ENCODE measurements at regions not wholly inside any gene's neighbourhood (a gene's known extent, or its start where the extent isn't known, plus 50 kb on each side); places are given as distances from the start of the nearest gene placed in this dataset.
A peak's percentile ranks its signal among the peaks of the same experiment; 100 is the strongest.

DNA sequence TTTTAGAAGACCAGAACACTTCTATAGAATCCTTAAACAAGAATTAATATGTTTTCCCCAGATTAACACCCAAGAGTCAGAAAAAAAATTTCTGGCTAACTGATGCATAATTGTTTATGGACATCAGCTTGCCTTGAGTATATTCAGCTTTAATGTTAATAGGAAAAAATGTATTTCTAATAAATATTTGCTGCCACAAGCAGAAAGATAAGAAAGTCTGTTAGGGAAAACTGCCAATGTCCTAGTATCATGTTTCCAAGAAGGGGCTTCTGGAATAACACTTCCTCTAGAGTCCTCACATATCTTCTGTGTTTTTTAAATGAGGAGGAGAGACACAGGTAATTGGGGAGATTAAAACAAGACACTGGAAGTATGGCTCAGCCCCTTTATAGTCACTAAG is 202.1 kb upstream of the TET2 start:
- H3K4me3 Mint-ChIP-seq = no peak overlapping the region
- ATAC-seq (replicated peaks) = no peak

DNA sequence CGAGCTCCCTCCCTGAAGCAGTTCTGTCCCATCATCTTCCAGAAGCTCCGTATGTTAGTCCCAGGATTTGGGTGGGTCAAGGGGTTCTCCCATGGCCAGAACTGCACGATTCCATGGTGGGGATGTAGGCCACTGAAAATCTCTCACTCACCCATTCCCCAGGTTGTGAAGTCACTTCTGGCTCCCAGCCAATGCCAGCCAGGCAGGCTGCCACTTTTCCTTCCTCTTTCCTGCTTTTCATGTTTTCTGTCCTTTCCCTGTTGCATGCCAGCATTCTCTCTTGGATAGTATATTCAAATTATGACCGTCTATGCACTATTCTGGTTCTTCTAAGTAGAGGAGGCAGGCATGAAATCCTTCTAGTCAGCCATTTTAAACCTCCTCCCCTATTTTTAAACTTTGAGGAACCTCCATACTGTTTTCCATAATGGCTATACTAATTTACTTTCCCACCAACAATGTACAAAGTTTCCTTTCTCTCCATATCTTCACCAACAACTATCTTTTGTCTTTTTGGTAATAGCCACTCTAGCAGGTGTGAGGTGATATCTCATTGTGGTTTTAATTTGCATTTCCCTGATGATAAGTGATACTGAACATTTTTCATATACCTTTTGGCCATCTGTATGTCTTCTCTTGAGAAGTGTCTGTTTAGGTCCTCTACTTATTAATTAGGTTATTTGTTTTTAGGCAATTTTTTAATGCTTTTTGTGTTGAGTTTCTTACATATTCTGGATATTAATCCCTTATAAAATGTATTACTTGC is 182.1 kb upstream of the TET2 start:
- no peaks in the 10 kb centered on the region for H3K36me3 Mint-ChIP-seq

More for the DNA sequence above, 202.1 kb upstream of the TET2 start:
- DNase-seq = no peak
- Mint-ChIP-seq H3K36me3 (no peaks in the 10 kb centered on the region), H3K27ac (no peak overlapping the region), H3K4me1 (peaks cover 1 to 4% of the 10 kb centered on the region in 2 donors), H3K9me3 (no peaks in the 10 kb centered on the region), H3K27me3 (no peaks in the 10 kb centered on the region)

DNA sequence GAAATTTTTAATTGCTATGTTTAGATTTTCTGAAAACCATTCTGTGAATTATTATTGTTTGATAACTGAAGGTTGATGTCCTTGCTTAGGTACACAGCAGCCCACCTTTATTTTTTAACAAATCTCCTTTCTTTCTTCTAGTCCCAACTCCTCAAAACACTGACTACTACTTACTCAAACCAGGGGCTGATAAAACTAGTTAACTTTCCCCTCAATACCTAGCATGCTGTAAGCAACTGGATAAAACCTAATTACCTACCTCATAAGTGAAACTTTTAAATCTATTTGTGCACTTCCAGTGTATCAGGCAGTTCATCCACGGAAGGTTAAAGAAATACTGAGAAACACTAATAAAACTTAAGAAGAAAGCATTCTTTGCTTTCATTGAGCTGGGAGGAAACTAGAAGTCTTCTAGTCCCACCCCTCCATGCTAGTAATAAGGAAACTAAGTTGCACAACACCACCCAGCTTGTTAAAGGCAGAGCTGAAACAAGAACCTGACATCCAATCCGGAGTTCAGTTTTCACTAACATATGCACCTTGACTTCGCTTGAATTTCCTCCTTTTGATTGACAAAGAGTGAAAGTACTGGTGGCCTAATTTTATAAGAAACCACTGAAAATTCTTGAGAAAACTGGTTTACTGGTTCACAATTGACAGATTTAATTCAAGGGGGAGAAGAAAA is 180.2 kb upstream of the TET2 start:
- DNase-seq = peak; percentile 46

More for the DNA sequence above, 182.1 kb upstream of the TET2 start:
- peaks cover 13 to 34% of the 10 kb centered on the region in 2 donors for H3K4me1 Mint-ChIP-seq
- H3K27ac Mint-ChIP-seq = no peak overlapping the region
- peaks cover 5 to 9% of the 10 kb centered on the region in 2 donors for H3K27me3 Mint-ChIP-seq
- H3K4me3 Mint-ChIP-seq = no peak overlapping the region
- ATAC-seq (replicated peaks) (no peak), DNase-seq (no peak)
- peaks cover 4 to 5% of the 10 kb centered on the region in 2 donors for H3K9me3 Mint-ChIP-seq

DNA sequence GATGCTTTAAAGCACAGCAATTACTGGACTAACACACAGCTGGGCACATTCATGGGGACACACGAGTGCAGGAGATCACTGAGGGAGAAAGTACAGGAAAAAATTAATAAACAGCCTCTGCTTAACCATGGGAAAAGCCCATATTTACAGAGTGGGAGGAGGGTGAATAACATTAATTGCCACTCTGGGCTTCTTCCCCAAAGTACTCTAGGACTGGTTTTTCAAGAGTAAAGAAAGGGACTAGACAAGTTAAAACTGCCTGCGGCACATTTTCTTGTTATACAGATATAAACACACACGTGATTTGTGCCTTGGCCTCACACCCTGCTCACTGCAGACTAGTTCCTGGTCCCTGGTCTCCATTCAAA is 179.7 kb upstream of the TET2 start:
- Mint-ChIP-seq H3K27ac (peak overlapping the region; percentile 86), H3K4me1 (peaks cover 18 to 43% of the 10 kb centered on the region in 2 donors), H3K36me3 (no peaks in the 10 kb centered on the region), H3K9me3 (peaks cover 0 to 2% of the 10 kb centered on the region in 2 donors), H3K4me3 (peak overlapping the region; percentile 66 to 77), H3K27me3 (peaks cover 5 to 9% of the 10 kb centered on the region in 2 donors)
- DNase-seq (peak; percentile 19), ATAC-seq (replicated peaks) (peak; percentile 68 to 73)

More for the DNA sequence above, 180.2 kb upstream of the TET2 start:
- Mint-ChIP-seq H3K27me3 (peaks cover 5 to 9% of the 10 kb centered on the region in 2 donors), H3K27ac (peak overlapping the region; percentile 86), H3K9me3 (peaks cover 0 to 2% of the 10 kb centered on the region in 2 donors), H3K4me3 (peak overlapping the region; percentile 66 to 77), H3K4me1 (peaks cover 18 to 43% of the 10 kb centered on the region in 2 donors), H3K36me3 (no peaks in the 10 kb centered on the region)
- peak; percentile 94 to 97 for ATAC-seq (replicated peaks)

DNA sequence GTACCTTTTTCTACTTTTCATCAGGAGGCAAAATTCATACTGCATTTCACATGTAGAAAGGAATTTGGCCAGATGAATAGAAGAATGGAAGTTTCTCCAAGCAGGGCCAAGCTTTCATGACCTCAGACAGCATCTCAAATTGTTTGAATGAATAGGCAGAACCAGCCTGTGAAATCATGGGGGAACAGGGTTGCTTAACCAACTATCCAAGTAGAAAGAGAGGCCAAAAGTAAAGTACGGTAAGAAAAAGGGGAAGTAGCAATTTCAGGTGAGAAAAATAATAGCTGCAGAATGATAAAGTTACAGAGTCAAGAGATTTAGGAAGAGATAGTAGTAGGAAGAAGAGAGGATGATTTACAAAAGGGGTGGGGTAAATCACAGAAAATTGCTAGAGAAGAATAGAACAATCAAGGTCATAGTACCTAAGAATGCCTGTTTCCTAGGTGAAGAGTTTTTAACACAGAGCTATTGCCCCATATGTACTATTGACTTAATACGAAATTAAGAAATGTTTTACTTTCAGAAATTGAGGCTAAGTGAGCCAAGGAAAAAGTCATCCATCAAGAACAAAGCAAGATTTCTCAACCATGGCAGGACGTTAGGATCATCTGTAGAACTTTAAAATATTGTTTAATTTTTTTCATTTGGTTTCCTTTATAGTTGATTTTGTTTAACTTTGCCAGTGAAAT is 177.1 kb upstream of the TET2 start:
- ATAC-seq (replicated peaks) (no peak), DNase-seq (no peak)
- Mint-ChIP-seq H3K27me3 (peaks cover 2 to 6% of the 10 kb centered on the region in 2 donors), H3K4me1 (peaks cover 17 to 40% of the 10 kb centered on the region in 2 donors), H3K36me3 (no peaks in the 10 kb centered on the region), H3K27ac (peak overlapping the region; percentile 7), H3K4me3 (no peak overlapping the region), H3K9me3 (peaks cover 0 to under 1% of the 10 kb centered on the region in 2 donors)

DNA sequence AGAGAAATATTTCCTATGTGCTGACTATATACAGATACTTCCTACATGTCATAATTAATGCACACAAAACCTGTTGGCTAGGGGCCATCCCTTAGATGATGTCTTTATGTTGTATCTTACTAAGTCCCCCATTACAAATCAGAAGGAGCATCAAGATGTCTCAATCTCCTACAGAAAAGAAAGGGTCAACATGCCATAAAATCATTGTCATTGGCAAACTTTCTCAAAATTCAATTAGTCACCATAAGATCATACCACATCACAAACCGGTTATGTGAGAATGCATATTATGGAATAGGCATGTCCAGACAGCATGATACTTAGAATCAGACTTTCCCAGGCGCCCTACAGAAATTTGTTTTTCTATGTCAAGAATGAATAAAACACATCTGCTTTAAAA is 175.2 kb upstream of the TET2 start:
- Mint-ChIP-seq H3K36me3 (no peaks in the 10 kb centered on the region), H3K27ac (no peak overlapping the region), H3K27me3 (no peaks in the 10 kb centered on the region), H3K9me3 (no peaks in the 10 kb centered on the region), H3K4me1 (peaks cover 12 to 21% of the 10 kb centered on the region in 2 donors), H3K4me3 (no peak overlapping the region)
- ATAC-seq (replicated peaks) = no peak
- no peak for DNase-seq

DNA sequence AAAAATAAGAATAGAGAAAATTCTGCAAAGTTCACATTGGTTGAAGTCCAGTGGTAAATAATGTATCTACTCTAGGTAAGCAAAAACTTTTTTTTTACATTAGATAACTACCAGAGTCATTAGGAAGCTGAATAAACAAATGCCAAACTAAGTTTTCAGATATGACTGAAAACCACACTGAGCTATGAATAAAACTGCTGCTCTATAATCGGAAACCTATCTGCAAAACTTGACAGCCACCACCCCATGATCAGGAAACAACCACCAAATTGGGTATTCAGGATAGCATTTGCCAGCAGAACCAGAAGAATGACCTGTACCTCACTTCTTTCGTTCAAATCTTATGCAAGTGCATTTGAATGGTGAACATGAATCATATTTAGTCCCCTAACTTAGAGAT is 173.0 kb upstream of the TET2 start:
- Mint-ChIP-seq H3K4me3 (no peak overlapping the region), H3K9me3 (peaks cover 0 to 1% of the 10 kb centered on the region in 2 donors), H3K27ac (no peak overlapping the region), H3K36me3 (no peaks in the 10 kb centered on the region), H3K4me1 (peaks cover 8 to 14% of the 10 kb centered on the region in 2 donors), H3K27me3 (no peaks in the 10 kb centered on the region)
- ATAC-seq (replicated peaks) (no peak), DNase-seq (no peak)

DNA sequence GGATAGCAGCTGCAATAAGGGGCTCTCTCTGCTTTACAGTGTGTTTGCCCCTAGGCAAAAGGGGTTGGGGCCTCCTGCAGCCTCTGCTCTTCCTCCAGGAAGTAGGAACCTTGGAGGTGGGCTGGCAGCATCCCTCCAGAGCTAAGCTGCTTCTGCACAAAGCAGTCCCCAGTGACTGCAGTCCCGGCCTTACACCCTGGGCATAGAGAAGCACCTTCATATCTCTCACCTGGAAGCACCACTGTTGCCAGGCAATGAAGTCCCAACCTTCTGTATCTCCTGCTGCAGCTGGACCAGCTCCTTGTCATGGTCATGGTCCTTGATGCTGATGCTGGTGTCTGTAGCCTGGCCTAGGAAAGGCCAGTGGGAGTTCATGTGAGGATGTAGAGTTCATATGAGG is 171.1 kb upstream of the TET2 start:
- H3K27me3 Mint-ChIP-seq = peaks cover 0 to 5% of the 10 kb centered on the region in 2 donors
- no peak overlapping the region for H3K4me3 Mint-ChIP-seq
- DNase-seq (no peak), ATAC-seq (replicated peaks) (no peak)
- peaks cover 5 to 7% of the 10 kb centered on the region in 2 donors for H3K4me1 Mint-ChIP-seq
- no peak overlapping the region for H3K27ac Mint-ChIP-seq
- H3K9me3 Mint-ChIP-seq = peaks cover 4 to 13% of the 10 kb centered on the region in 2 donors
- no peaks in the 10 kb centered on the region for H3K36me3 Mint-ChIP-seq

DNA sequence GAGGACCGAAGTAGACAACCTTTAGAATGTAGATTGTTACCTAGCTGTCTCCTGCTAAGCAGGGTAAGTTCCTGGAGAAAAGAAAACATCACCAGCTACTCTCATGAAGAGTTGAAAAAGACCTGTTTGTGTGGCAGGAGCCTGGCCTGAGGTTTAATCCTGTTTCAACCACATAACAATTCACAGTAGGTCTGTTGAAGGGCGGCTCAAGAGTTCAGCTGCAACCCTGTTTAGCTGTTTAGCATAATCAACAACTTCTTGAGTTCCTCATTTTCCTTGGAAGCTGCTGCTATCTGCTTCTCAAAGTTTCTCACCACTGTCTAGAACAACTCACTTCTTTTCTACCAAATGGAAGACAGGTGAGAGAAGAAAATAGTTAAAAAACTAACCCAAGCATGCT is 170.4 kb upstream of the TET2 start:
- Mint-ChIP-seq H3K4me3 (no peak overlapping the region), H3K27ac (no peak overlapping the region), H3K9me3 (peaks cover 4 to 15% of the 10 kb centered on the region in 2 donors), H3K27me3 (peaks cover 0 to 5% of the 10 kb centered on the region in 2 donors), H3K36me3 (no peaks in the 10 kb centered on the region), H3K4me1 (peaks cover under 1 to 1% of the 10 kb centered on the region in 2 donors)
- ATAC-seq (replicated peaks) (no peak), DNase-seq (no peak)

DNA sequence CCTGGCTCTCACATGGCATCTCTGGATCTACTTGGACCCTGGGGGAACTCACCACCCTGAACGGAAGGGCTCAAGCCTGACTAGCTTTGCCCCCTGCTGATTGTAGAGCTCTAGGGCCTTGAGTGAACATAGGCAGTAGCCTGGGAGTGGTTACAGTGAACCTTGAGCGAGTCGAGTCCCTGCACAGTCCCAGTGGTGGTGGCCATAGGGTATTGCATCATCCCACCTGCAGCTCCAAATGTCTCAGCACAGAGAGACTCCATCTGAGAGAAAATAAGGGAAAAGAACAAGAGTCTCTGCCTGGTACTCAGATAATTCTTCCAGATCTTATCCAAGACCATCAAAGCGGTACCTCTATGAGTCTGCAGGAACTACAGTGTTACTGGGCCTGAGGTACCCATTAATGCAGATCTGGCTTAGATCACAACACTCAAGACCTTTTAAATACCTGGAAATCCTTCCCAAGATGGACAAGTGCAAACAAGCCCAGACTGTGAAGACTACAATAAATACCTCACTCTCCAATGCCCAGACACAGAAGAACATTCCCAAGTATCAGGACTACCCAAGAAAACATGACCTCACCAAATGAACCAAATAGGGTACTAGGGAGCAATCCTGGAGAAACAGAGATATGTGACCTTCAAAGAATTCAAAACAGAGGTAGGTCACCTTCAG is 167.5 kb upstream of the TET2 start:
- DNase-seq (no peak), ATAC-seq (replicated peaks) (no peak)
- no peaks in the 10 kb centered on the region for H3K4me1 Mint-ChIP-seq
- H3K27me3 Mint-ChIP-seq = peaks cover 0 to 5% of the 10 kb centered on the region in 2 donors
- no peak overlapping the region for H3K4me3 Mint-ChIP-seq
- no peaks in the 10 kb centered on the region for H3K36me3 Mint-ChIP-seq
- H3K27ac Mint-ChIP-seq = no peak overlapping the region
- H3K9me3 Mint-ChIP-seq = peaks cover 10 to 15% of the 10 kb centered on the region in 2 donors

DNA sequence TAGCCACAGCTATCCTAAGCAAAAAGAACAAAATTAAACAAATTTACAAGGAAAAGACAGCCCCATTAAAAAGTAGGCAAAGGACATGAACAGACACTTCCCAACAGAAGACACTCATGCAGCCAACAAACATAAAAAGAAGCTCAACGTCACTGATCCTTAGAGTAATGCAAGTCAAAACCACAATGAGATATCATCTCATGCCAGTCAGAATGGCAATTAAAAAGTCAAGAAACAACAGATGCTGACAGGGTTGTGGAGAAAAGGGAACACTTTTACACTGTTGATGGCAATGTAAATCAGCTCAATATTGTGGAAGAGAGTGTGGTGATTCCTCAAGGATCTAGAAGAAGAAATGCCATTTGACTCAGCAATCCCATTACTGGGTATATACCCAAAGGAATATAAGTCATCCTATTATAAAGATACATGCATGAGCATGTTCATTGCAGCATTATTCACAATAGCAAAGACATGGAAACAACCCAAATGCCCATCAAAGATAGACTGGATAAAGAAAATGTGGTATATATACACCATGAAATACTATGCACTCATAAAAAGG is 163.0 kb upstream of the TET2 start:
- peaks cover 9 to 15% of the 10 kb centered on the region in 2 donors for H3K9me3 Mint-ChIP-seq
- H3K4me1 Mint-ChIP-seq = no peaks in the 10 kb centered on the region
- no peak for ATAC-seq (replicated peaks)
- no peak for DNase-seq
- peaks cover 0 to 5% of the 10 kb centered on the region in 2 donors for H3K27me3 Mint-ChIP-seq
- no peak overlapping the region for H3K27ac Mint-ChIP-seq
- H3K36me3 Mint-ChIP-seq = no peaks in the 10 kb centered on the region
- H3K4me3 Mint-ChIP-seq = no peak overlapping the region

DNA sequence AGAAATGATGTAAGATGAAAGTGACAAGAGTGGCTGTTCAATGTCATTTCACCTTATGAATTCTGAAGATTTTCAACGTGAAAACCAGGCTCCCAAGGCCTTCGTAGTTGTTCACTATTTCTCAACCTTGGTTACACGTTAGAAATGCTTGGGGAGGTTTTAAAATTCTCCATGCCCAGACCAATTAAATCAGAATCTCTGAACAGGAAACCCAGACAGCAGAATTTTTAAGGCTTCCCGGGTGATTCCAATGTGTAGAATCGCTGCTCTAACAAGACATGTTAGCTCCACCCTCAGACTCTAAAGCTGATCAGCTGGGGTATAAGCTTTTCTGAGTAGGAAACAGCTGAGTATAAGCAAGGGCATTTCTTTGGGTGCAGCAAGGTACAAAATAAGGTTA is 160.4 kb upstream of the TET2 start:
- DNase-seq = no peak
- Mint-ChIP-seq H3K4me1 (no peaks in the 10 kb centered on the region), H3K4me3 (no peak overlapping the region), H3K36me3 (no peaks in the 10 kb centered on the region), H3K9me3 (peaks cover 0 to 7% of the 10 kb centered on the region in 2 donors), H3K27me3 (no peaks in the 10 kb centered on the region), H3K27ac (no peak overlapping the region)
- no peak for ATAC-seq (replicated peaks)

DNA sequence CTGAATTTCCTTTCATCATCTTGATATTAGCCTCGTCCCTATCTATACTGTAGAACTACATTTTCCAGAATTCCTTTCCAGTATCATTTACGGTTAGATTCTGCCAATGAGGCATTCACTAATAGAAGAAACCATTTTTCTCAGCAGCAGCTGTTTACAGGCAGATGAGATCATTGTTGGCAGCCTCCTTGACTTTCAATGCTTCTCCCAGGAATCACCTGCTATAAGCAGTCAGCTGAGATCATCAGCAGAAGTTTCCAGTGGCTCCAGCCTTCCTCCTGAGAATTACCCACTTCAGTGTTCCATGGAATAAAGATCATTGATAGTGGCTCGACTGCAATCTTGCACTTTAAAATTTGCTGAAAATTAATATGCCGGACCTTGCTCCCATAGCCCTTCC is 157.3 kb upstream of the TET2 start:
- H3K27ac Mint-ChIP-seq = no peak overlapping the region
- H3K9me3 Mint-ChIP-seq = peaks cover 7 to 9% of the 10 kb centered on the region in 2 donors
- H3K36me3 Mint-ChIP-seq = no peaks in the 10 kb centered on the region
- ATAC-seq (replicated peaks) (no peak), DNase-seq (no peak)
- H3K27me3 Mint-ChIP-seq = no peaks in the 10 kb centered on the region
- H3K4me3 Mint-ChIP-seq = no peak overlapping the region
- H3K4me1 Mint-ChIP-seq = no peaks in the 10 kb centered on the region

DNA sequence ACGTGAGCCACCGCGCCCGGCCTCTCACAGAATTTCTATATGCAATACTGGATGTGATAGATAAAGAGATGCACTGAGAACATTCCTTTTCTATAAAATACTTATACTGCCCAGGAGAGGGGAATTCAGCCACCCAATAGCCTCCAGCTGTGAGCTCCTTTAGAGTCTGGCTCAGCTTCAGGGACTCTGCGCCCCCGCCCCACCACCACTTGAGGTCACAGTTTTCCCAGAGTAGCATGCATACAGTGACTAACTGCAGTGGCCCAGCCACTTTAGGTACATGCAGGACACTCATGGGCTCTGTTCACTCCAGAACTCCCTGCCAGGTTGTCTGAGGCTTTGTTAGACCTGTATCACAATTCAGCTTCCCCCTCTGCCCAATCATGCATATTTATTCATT is 144.4 kb upstream of the TET2 start:
- no peaks in the 10 kb centered on the region for H3K27me3 Mint-ChIP-seq
- no peak for ATAC-seq (replicated peaks)
- H3K4me3 Mint-ChIP-seq = no peak overlapping the region
- H3K9me3 Mint-ChIP-seq = no peaks in the 10 kb centered on the region
- DNase-seq = no peak
- no peaks in the 10 kb centered on the region for H3K36me3 Mint-ChIP-seq
- H3K27ac Mint-ChIP-seq = no peak overlapping the region
- H3K4me1 Mint-ChIP-seq = no peaks in the 10 kb centered on the region
